ENCODE measurements at regions not wholly inside any gene's neighbourhood (a gene's known extent, or its start where the extent isn't known, plus 50 kb on each side); places are given as distances from the start of the nearest gene placed in this dataset.

DNA sequence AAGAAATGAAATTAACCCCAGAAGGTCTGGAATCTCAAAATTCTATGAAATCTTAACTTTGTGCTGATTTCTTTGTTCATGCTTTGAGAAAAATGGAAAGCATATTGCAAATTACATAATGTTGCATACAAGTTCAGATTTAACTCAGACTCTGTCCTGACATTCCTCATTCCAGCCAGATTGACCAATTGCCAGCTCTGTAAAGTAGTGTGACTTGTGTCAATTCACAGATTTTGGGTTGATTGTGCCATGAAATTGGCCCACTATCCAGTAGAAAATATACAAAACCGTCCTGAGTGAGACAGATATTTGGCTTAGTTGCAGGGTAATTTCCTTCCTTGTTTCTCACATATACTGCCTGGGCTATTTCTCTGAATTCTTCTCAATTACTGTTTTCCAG is 1312.6 kb downstream of the ROBO1 start:
- H3K9me3 ChIP-seq (ENCODE audit: insufficient read depth, low read depth, low read length): no peaks in the 10 kb centered on the region
- H3K27ac ChIP-seq (ENCODE audit: low read length): no peak overlapping the region
- H3K4me3 ChIP-seq (ENCODE audit: low read length): no peak overlapping the region
- H3K36me3 ChIP-seq (ENCODE audit: insufficient read depth, low read depth, low read length): no peaks in the 10 kb centered on the region
- no peak overlapping the region for H3K9ac ChIP-seq (ENCODE audit: low read depth, low read length)
- H3K4me1 ChIP-seq (ENCODE audit: insufficient read depth, low read length): no peaks in the 10 kb centered on the region
- H3K27me3 ChIP-seq (ENCODE audit: insufficient read depth, low read length): no peaks in the 10 kb centered on the region

DNA sequence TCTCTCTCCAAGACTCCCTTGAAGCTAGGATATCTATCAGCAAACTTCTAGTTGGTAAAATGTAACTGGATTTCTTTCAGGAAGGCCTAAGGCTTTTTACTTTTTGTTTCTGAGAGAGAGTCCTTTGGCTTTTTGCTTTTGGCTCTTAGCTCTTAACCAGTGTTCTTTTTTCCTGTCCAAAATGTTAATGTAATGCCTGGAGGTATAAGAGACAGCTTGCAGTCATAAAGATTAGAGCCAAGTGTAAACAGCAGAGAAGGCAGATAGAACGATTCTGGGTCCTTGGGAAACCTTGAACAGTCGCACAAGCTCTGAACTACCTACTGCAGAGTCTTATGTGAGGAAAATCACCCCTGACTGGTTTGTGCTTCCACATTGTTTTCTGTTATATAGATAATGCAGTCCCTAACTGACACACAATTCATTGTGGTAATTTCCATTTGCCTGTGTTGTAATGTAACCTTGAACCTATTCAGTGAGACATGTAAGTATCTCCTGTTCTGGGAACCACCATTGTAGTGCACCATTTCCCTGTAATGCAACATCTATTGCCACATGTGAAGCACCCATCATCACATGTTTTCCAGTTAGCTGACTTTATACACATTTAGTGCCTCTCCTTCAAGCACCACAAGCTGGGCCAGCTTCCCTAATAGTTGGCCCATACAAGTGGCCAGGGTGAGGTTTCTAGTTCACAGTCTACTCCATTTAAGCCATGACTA is 1311.9 kb downstream of the ROBO1 start:
- Histone ChIP-seq H3K9ac (ENCODE audit: low read depth, low read length) (no peak overlapping the region), H3K27me3 (ENCODE audit: insufficient read depth, low read length) (no peaks in the 10 kb centered on the region), H3K27ac (ENCODE audit: low read length) (no peak overlapping the region), H3K36me3 (ENCODE audit: insufficient read depth, low read depth, low read length) (no peaks in the 10 kb centered on the region), H3K4me1 (ENCODE audit: insufficient read depth, low read length) (no peaks in the 10 kb centered on the region), H3K9me3 (ENCODE audit: insufficient read depth, low read depth, low read length) (no peaks in the 10 kb centered on the region), H3K4me3 (ENCODE audit: low read length) (no peak overlapping the region)

DNA sequence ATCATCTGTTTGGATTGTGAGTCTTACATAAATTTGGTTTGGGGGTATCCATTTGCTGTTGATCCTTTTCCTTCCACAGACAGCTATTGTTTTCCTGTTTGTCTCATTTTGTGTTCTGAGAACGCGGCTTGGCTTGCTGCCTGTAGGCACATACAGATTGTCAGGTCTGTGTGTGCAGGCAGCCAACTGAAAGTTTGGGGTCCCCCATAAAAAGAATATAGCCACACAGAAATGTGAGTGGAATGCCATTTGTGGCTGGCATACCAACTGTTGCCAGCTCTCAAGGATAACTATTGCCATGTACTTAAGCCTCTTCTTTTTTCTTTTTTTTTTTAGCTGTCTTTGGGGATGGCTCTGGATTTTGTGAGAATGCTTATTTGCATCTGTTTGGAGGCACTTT is 1308.0 kb downstream of the ROBO1 start:
- Histone ChIP-seq H3K4me3 (ENCODE audit: low read length) (no peak overlapping the region), H3K27ac (ENCODE audit: low read length) (no peak overlapping the region), H3K9ac (ENCODE audit: low read depth, low read length) (no peak overlapping the region), H3K9me3 (ENCODE audit: insufficient read depth, low read depth, low read length) (no peaks in the 10 kb centered on the region), H3K4me1 (ENCODE audit: insufficient read depth, low read length) (no peaks in the 10 kb centered on the region), H3K27me3 (ENCODE audit: insufficient read depth, low read length) (no peaks in the 10 kb centered on the region), H3K36me3 (ENCODE audit: insufficient read depth, low read depth, low read length) (no peaks in the 10 kb centered on the region)

DNA sequence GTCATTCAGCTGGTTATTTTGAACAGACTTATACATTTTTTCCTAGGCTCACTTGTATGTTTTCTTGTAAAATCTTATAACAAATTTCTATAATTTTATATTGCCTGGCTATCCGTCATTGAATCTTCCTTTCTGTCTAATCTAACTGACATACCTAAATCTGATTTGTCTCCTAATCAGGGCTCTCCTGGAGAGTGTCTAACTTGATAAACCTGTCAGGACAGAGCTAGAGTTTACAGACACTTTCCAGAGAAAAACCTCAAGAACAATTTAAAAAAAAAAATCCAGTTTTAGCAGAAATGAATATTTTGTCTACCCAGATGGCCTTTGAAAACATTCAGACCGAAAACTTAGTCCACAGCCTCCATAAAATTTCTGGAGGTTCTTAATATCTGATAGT is 1305.8 kb downstream of the ROBO1 start:
- Histone ChIP-seq H3K36me3 (ENCODE audit: insufficient read depth, low read depth, low read length) (no peaks in the 10 kb centered on the region), H3K4me1 (ENCODE audit: insufficient read depth, low read length) (no peaks in the 10 kb centered on the region), H3K4me3 (ENCODE audit: low read length) (no peak overlapping the region), H3K27ac (ENCODE audit: low read length) (no peak overlapping the region), H3K27me3 (ENCODE audit: insufficient read depth, low read length) (no peaks in the 10 kb centered on the region), H3K9ac (ENCODE audit: low read depth, low read length) (no peak overlapping the region), H3K9me3 (ENCODE audit: insufficient read depth, low read depth, low read length) (peaks cover 2% of the 10 kb centered on the region; the same call in 1 of the 2 replicates)

DNA sequence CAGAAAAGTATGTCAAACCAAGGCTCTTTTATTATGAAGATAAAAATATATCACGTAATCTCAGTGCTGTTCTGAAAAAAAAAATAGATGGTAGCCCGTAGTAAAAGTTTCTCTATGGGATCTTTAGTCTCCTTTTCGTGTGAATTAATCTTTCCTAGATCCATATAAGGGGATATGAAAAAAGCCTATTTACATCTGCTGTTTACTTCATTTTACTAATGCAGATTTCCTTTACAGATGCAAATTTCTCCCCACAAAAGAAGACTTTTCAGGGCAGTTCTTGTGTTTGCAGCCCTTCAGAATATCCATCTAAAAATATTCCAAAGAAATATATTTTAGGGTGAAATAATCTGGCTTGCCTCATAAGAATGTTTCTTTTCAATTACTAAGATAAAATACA is 1291.7 kb downstream of the ROBO1 start:
- Histone ChIP-seq H3K27ac (ENCODE audit: low read length) (peak overlapping the region; percentile 54), H3K4me1 (ENCODE audit: insufficient read depth, low read length) (peaks cover 27% of the 10 kb centered on the region; the same call in 1 of the 2 replicates), H3K36me3 (ENCODE audit: insufficient read depth, low read depth, low read length) (no peaks in the 10 kb centered on the region), H3K27me3 (ENCODE audit: insufficient read depth, low read length) (no peaks in the 10 kb centered on the region), H3K4me3 (ENCODE audit: low read length) (peak overlapping the region; percentile 32; the same call in 1 of the 2 replicates), H3K9ac (ENCODE audit: low read depth, low read length) (peak overlapping the region; percentile 64; the same call in 1 of the 2 replicates), H3K9me3 (ENCODE audit: insufficient read depth, low read depth, low read length) (peaks cover 14% of the 10 kb centered on the region; the same call in 1 of the 2 replicates)

DNA sequence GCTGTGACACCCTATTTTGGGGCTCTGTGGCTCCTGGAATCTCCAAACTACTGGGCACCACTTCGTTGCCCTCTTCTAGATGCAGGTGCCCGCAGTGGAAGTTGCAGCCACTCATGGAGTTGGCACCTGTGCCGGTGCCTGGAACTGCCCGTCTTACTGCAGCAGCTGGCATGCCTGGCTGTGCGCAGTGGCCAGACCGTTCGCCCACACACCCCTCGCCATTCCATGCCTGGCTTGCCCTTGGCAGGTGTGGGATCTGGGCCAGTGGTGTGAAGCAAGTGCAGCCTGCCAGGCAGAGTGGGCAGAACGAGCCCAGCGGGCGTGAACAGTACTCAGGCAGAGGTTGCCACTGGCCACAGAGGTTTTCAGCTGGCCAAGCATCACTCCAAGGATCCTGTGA is 1286.7 kb downstream of the ROBO1 start:
- no peaks in the 10 kb centered on the region for H3K36me3 ChIP-seq (ENCODE audit: insufficient read depth, low read depth, low read length)
- H3K9me3 ChIP-seq (ENCODE audit: insufficient read depth, low read depth, low read length): peaks cover 2% of the 10 kb centered on the region; the same call in 1 of the 2 replicates
- no peak overlapping the region for H3K9ac ChIP-seq (ENCODE audit: low read depth, low read length)
- peaks cover 15% of the 10 kb centered on the region; the same call in 1 of the 2 replicates for H3K4me1 ChIP-seq (ENCODE audit: insufficient read depth, low read length)
- no peak overlapping the region for H3K27ac ChIP-seq (ENCODE audit: low read length)
- H3K4me3 ChIP-seq (ENCODE audit: low read length): no peak overlapping the region
- H3K27me3 ChIP-seq (ENCODE audit: insufficient read depth, low read length): no peaks in the 10 kb centered on the region

DNA sequence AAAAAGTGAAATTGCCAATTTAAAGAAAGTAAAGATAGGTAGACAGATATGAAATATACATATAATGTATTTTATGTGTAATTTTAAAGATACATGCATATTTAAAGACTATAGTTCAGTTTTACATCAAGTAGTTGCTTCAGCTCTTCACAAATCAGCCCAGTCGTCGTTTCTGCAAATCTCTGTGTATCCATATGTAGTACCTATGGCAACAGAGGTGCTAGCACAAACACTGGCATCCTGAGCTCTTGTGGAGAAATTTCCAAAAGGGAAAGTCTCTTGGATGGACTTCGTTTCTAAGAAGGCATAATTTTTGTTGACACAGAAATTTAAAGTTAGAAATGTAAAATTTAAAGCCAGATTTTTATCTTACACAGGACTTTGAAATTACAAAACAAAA is 1284.7 kb downstream of the ROBO1 start:
- no peaks in the 10 kb centered on the region for H3K36me3 ChIP-seq (ENCODE audit: insufficient read depth, low read depth, low read length)
- no peak overlapping the region for H3K4me3 ChIP-seq (ENCODE audit: low read length)
- peaks cover 4% of the 10 kb centered on the region; the same call in 1 of the 2 replicates for H3K4me1 ChIP-seq (ENCODE audit: insufficient read depth, low read length)
- no peaks in the 10 kb centered on the region for H3K27me3 ChIP-seq (ENCODE audit: insufficient read depth, low read length)
- H3K9me3 ChIP-seq (ENCODE audit: insufficient read depth, low read depth, low read length): peaks cover 9% of the 10 kb centered on the region; the same call in 1 of the 2 replicates
- H3K27ac ChIP-seq (ENCODE audit: low read length): no peak overlapping the region
- H3K9ac ChIP-seq (ENCODE audit: low read depth, low read length): no peak overlapping the region

DNA sequence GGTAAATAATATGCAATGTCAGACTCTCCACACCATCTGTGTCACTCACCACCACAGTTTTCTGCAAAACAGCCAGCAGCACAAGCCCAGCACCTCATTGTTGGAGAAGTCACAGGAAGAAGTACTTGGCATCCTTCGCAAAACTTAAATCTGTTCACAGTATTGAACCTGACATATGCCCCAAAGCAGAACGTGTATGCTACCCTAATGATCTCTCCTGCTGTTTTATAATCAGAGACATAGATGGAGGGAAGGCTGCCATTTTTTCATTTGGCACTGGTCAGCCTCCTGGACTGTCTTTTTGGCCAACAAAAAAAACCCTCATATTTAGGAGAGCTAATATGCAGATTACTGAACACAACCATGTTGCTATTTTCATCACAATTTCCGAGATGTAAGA is 1272.9 kb downstream of the ROBO1 start:
- no peaks in the 10 kb centered on the region for H3K36me3 ChIP-seq (ENCODE audit: insufficient read depth, low read depth, low read length)
- H3K9ac ChIP-seq (ENCODE audit: low read depth, low read length): no peak overlapping the region
- H3K27ac ChIP-seq (ENCODE audit: low read length): no peak overlapping the region
- H3K9me3 ChIP-seq (ENCODE audit: insufficient read depth, low read depth, low read length): no peaks in the 10 kb centered on the region
- no peaks in the 10 kb centered on the region for H3K4me1 ChIP-seq (ENCODE audit: insufficient read depth, low read length)
- no peaks in the 10 kb centered on the region for H3K27me3 ChIP-seq (ENCODE audit: insufficient read depth, low read length)
- no peak overlapping the region for H3K4me3 ChIP-seq (ENCODE audit: low read length)

DNA sequence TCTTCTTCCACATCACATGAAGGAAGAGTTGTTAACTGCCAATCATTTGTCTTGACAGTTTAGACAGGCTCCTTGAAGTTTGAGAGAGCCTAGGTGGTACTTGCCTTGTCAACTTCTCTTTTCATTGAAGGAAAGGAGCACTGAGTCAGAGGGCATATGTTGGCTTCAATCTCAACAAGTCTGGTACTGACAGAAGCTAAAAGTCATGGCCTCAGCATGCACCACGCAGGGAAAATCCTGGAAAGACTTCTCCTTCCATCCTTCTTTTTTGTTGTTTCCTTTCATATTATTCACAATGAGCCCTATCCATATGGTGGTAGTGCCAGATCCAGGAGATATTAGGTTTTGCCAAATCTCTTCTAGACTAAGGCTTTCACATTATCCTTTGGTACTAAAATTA is 1272.5 kb downstream of the ROBO1 start:
- no peak overlapping the region for H3K27ac ChIP-seq (ENCODE audit: low read length)
- H3K9me3 ChIP-seq (ENCODE audit: insufficient read depth, low read depth, low read length): no peaks in the 10 kb centered on the region
- no peaks in the 10 kb centered on the region for H3K4me1 ChIP-seq (ENCODE audit: insufficient read depth, low read length)
- no peak overlapping the region for H3K4me3 ChIP-seq (ENCODE audit: low read length)
- H3K9ac ChIP-seq (ENCODE audit: low read depth, low read length): no peak overlapping the region
- no peaks in the 10 kb centered on the region for H3K27me3 ChIP-seq (ENCODE audit: insufficient read depth, low read length)
- H3K36me3 ChIP-seq (ENCODE audit: insufficient read depth, low read depth, low read length): no peaks in the 10 kb centered on the region

DNA sequence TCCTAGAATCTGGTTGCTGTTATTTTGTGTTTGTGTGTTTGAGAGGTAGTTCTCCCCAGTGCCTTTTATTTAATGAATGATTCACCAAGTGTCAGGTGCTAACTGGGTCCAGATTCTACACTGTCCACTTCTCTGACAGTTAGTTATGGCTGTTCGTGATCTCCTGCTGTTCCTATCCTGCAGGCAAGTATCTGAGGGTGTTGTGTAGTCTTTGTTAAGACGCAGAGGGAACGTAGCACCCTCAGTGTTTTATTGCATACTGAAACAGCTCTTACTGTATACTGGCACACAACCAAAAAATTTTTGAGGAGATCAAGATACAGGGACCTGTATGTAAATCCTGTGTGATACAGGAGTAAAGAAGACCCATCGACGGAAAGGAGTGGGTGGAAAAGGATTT is 1271.3 kb downstream of the ROBO1 start:
- Histone ChIP-seq H3K27ac (ENCODE audit: low read length) (peak overlapping the region; percentile 27), H3K4me1 (ENCODE audit: insufficient read depth, low read length) (no peaks in the 10 kb centered on the region), H3K9ac (ENCODE audit: low read depth, low read length) (no peak overlapping the region), H3K4me3 (ENCODE audit: low read length) (no peak overlapping the region), H3K36me3 (ENCODE audit: insufficient read depth, low read depth, low read length) (no peaks in the 10 kb centered on the region), H3K9me3 (ENCODE audit: insufficient read depth, low read depth, low read length) (no peaks in the 10 kb centered on the region), H3K27me3 (ENCODE audit: insufficient read depth, low read length) (no peaks in the 10 kb centered on the region)

DNA sequence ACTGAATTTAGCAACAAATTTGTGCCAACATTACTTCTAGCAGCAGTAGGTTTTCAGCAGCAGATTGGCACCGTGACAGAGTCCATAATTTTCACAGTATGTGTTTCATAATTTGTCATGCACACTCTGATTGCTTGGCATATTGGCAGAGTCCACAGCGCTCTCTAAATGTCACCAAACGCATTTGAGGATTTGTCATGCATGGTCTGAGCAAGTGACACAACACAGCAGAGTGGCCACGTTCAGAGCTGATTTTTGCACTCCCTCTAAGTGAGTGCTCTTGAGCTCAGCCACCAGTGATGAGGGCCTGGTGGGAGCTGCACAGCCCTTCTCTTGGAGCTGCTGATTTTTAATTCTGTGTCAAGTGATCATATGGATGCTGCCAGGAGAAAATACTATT is 1270.8 kb downstream of the ROBO1 start:
- H3K27ac ChIP-seq (ENCODE audit: low read length): peak overlapping the region; percentile 27
- H3K27me3 ChIP-seq (ENCODE audit: insufficient read depth, low read length): no peaks in the 10 kb centered on the region
- H3K9me3 ChIP-seq (ENCODE audit: insufficient read depth, low read depth, low read length): no peaks in the 10 kb centered on the region
- H3K4me3 ChIP-seq (ENCODE audit: low read length): no peak overlapping the region
- H3K36me3 ChIP-seq (ENCODE audit: insufficient read depth, low read depth, low read length): no peaks in the 10 kb centered on the region
- H3K4me1 ChIP-seq (ENCODE audit: insufficient read depth, low read length): no peaks in the 10 kb centered on the region
- H3K9ac ChIP-seq (ENCODE audit: low read depth, low read length): no peak overlapping the region

DNA sequence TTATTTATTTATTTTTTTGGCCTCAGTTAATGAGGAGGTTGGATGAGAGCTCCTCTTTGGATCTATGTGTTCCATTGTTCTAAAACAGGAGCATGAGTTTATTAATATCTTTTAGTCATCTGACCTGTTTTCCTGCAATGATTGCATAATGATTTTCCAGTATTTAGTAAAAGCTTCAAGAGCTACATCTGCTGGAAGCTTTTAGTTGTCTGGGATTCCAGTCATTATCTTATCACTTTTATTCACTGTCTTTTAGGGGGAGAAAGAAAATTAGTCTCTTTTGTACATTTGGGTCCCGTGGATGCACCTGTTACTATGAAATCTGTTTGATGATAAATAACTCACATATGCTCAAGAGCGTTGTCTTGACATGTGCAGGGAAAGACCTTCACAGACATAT is 1270.0 kb downstream of the ROBO1 start:
- Histone ChIP-seq H3K4me1 (ENCODE audit: insufficient read depth, low read length) (no peaks in the 10 kb centered on the region), H3K9me3 (ENCODE audit: insufficient read depth, low read depth, low read length) (no peaks in the 10 kb centered on the region), H3K36me3 (ENCODE audit: insufficient read depth, low read depth, low read length) (no peaks in the 10 kb centered on the region), H3K27ac (ENCODE audit: low read length) (no peak overlapping the region), H3K27me3 (ENCODE audit: insufficient read depth, low read length) (no peaks in the 10 kb centered on the region), H3K9ac (ENCODE audit: low read depth, low read length) (no peak overlapping the region), H3K4me3 (ENCODE audit: low read length) (no peak overlapping the region)

Data from iPS-20b (cell line).